DND-41 (cell line): ENCODE measurements at regions not wholly inside any gene's neighbourhood (a gene's known extent, or its start where the extent isn't known, plus 50 kb on each side); places are given as distances from the start of the nearest gene placed in this dataset.

Source experiments
- CTCF ChIP-seq: IDR thresholded peaks from 2 replicates; pipeline ENCODE4 v1.5.1; 2012; ENCODE audit warnings: borderline replicate concordance, low read length, moderate library complexity, mild to moderate bottlenecking; ENCODE audit not compliant: poor library complexity, severe bottlenecking; ENCODE audit errors: extremely low read depth
- EZH2 ChIP-seq: IDR thresholded peaks from 3 replicates; pipeline ENCODE4 v1.6.1; 2012; ENCODE audit warnings: borderline replicate concordance, low read depth, mild to moderate bottlenecking, moderate library complexity, low read length, inconsistent platforms; ENCODE audit not compliant: severe bottlenecking

DNA sequence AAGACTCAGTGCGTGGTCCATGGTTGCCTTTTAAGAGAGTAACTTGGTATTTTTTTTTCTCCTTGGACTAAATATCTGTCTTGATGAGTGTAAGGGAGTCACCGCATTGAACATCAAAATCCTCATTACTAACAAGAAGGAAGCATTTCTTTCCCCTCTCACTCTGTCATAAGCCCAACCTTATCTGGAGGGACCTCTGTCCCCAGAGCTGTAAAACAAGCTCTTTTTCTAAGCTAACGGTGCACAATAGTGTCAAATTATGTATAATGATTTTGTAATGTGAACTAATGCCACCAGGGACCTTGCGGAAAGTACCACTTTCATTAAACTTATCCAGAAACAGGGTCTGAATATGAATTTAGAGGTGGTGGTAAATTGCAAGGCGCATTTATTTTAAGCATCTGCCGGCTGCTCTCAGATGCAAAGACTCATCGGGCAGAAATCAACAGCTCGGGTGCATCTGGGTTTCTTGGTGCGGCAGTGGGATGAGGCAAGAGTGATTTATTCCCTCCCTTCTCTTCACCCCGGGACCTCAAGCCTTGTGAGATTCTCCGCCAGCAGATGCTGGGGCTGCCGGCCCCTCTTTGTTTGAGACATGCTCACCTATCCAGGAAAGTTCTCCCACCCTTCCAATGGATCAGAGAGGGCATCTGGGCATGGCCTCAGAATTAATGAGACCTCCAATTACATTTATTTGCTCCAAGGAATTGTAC is 95.2 kb upstream of the IRX3 start:
- TF ChIP-seq CTCF, result no peak
- TF ChIP-seq EZH2, result no peak
